Sigmoid colon (tissue), 3 donors: ENCODE measurements at regions not wholly inside any gene's neighbourhood (a gene's known extent, or its start where the extent isn't known, plus 50 kb on each side); places are given as distances from the start of the nearest gene placed in this dataset.

Experiments used
- CTCF ChIP-seq, 4 experiments: fragments of 450-650 bp in 3 of 4; fragments of 200-600 bp in 1 of 4; IDR thresholded peaks; one replicate each; pipeline ENCODE4 v1.5.1; 2016 to 2019; ENCODE audit warnings: antibody characterized with exemption in 4 of 4, mild to moderate bottlenecking in 3 of 4, moderate library complexity in 2 of 4
- POLR2A ChIP-seq, 2 donors: fragments of 450-650 bp; IDR thresholded peaks; one replicate each; pipeline ENCODE4 v1.6.1; 2016; ENCODE audit warnings: antibody characterized with exemption in 2 of 2, mild to moderate bottlenecking in 2 of 2, moderate library complexity in 2 of 2

- TF ChIP-seq CTCF (IDR thresholded peaks at IDR 0.05) (no peak), POLR2A (IDR thresholded peaks at IDR 0.05) (no peak)
Measured at GRCh38 chr11:45448561-45448960, 162.4 kb upstream of the SYT13 start.
